ENCODE measurements at regions not wholly inside any gene's neighbourhood (a gene's known extent, or its start where the extent isn't known, plus 50 kb on each side); places are given as distances from the start of the nearest gene placed in this dataset.

DNA sequence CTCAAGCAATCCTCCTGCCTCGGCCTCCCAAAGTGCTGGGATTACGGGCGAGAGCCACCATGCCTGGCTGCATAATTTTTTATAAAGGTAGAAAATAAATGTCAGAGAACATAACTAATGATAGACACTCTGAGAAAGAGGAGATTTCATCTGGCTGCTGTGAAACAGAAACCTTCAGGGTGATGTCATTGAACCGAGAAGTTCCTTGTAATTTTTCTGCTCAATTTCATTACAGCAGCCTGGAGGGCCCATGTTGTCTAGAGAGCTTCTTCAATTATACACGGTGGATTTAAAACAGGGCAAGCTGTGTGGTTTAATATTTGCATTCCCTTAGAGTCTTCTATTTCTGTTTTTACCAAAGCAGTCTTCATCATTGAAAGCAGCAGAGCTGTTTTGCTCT is 64.3 kb upstream of the MORC3 start:
- Histone ChIP-seq H3K4me3 (no peak overlapping the region), H3K9me3 (no peaks in the 10 kb centered on the region), H3K4me1 (ENCODE audit: insufficient read depth) (no peaks in the 10 kb centered on the region), H3K27me3 (no peaks in the 10 kb centered on the region), H3K36me3 (no peaks in the 10 kb centered on the region), H3K27ac (no peak overlapping the region)
- no peak for DNase-seq
- no peak for TF ChIP-seq EP300 (IDR thresholded peaks at IDR 0.05)
- TF ChIP-seq POLR2A (IDR thresholded peaks at IDR 0.05), result no peak
- TF ChIP-seq, protein P1, sequence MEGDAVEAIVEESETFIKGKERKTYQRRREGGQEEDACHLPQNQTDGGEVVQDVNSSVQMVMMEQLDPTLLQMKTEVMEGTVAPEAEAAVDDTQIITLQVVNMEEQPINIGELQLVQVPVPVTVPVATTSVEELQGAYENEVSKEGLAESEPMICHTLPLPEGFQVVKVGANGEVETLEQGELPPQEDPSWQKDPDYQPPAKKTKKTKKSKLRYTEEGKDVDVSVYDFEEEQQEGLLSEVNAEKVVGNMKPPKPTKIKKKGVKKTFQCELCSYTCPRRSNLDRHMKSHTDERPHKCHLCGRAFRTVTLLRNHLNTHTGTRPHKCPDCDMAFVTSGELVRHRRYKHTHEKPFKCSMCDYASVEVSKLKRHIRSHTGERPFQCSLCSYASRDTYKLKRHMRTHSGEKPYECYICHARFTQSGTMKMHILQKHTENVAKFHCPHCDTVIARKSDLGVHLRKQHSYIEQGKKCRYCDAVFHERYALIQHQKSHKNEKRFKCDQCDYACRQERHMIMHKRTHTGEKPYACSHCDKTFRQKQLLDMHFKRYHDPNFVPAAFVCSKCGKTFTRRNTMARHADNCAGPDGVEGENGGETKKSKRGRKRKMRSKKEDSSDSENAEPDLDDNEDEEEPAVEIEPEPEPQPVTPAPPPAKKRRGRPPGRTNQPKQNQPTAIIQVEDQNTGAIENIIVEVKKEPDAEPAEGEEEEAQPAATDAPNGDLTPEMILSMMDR (IDR thresholded peaks at IDR 0.05), result no peak
- intact Hi-C loops (cut with DNase I), result no loop called here
- WGBS, 3 donors, result 89 to 92% (median 91%) methylated on average over 5 of the region's 5 CpGs

DNA sequence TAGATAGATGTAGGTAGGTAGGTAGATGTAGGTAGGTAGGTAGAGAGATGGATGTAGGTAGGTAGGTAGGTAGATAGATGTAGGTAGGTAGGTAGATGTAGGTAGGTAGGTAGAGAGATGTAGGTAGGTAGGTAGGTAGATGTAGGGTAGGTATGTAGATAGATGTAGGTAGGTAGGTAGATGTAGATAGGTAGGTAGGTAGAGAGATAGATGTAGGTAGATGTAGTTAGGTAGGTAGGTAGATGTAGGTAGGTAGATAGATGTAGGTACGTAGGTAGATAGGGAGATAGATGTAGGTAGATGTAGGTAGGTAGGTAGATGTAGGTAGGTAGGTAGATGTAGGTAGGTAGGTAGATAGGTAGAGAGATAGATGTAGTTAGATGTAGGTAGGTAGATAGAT is 62.3 kb upstream of the MORC3 start:
- no peak for TF ChIP-seq POLR2A (IDR thresholded peaks at IDR 0.05)
- no peak for TF ChIP-seq EP300 (IDR thresholded peaks at IDR 0.05)
- TF ChIP-seq, protein P1 (IDR thresholded peaks at IDR 0.05), result no peak
- no peak overlapping the region for H3K4me3 ChIP-seq
- 49 to 93% (median 93%) methylated on average over 1 of the region's 1 CpG for WGBS, 3 donors
- H3K4me1 ChIP-seq (ENCODE audit: insufficient read depth), result no peaks in the 10 kb centered on the region
- no peaks in the 10 kb centered on the region for H3K27me3 ChIP-seq
- no peaks in the 10 kb centered on the region for H3K9me3 ChIP-seq
- no peaks in the 10 kb centered on the region for H3K36me3 ChIP-seq
- DNase-seq, result no peak
- intact Hi-C loops (cut with DNase I), result no loop called here
- no peak overlapping the region for H3K27ac ChIP-seq

DNA sequence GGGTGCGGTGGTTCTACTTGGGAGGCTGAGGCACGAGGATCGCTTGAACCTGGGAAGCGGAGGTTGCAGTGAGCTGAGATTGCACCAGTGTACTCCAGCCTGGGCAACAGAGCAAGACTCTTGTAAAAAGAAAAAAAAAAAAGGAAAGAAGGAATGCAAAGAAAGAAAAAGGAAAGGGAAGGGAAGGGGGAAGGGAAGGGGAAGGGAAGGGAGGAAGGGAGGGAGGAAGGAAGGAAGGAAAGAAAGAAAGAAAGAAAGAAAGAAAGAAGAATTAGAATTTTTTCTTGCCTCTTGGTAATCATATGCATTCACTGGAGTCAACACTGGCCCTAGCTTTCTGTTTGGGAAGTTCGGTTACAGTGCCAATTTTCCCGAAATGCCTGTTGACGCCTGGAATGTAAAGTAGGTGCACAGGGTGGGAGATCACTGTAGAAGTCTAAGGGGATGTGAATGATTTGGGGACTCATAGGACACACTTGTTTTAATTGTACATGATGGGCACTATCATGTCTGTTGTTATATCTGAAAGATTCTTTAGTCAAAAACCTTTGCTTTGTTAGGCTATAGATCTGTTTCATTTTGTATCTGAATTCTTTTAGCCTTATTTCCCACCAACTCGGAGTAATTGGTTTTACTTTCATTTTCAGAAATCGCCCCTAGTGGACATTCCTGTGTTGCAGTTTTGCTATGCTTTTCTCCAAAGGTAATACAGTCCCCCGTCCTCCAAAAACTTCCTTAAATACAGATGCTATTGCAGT is 59.8 kb upstream of the MORC3 start:
- H3K27ac ChIP-seq, result peak overlapping the region in 1 of 2 donors; percentile 66
- WGBS, 3 donors, result 34 to 37% (median 37%) methylated on average over 10 of the region's 10 CpGs
- no peaks in the 10 kb centered on the region for H3K36me3 ChIP-seq
- H3K4me3 ChIP-seq, result peak overlapping the region; percentile 43
- H3K9me3 ChIP-seq, result no peaks in the 10 kb centered on the region
- no peaks in the 10 kb centered on the region for H3K27me3 ChIP-seq
- no peaks in the 10 kb centered on the region for H3K4me1 ChIP-seq (ENCODE audit: insufficient read depth)
- TF ChIP-seq EP300 (IDR thresholded peaks at IDR 0.05), result no peak
- TF ChIP-seq, protein P1 (IDR thresholded peaks at IDR 0.05), result peak; percentile 54 to 75 (median 60)
- DNase-seq, result peak in 3 of 5 donors; percentile 24 to 59 (median 41)
- intact Hi-C loops (cut with DNase I), result loop anchor here in 1 of 4 donors (10.0 kb wide), 1 partner anchor 105 kb away; the partner anchor contains the start of gene DOP1B

DNA sequence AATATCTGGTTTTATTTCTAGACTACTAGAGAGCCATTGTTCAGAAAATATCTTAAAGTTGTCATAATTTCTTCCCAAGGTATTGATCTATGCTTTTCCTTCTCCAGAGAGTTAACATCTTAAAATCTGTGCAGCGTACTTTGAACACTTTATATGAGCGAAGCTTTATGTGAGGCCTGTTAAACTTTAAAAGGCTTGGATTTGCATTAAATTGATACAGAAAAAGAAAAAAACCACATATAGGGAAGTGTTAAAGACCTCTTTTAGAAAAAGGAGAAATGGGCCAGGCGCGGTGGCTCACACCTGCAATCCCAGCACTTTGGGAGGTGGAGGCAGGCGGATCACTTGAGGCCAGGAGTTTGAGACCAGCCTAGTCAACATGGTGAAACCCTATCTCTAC is 59.2 kb upstream of the MORC3 start:
- no peak for DNase-seq
- Histone ChIP-seq H3K27me3 (no peaks in the 10 kb centered on the region), H3K4me3 (no peak overlapping the region), H3K4me1 (ENCODE audit: insufficient read depth) (no peaks in the 10 kb centered on the region), H3K36me3 (no peaks in the 10 kb centered on the region), H3K9me3 (no peaks in the 10 kb centered on the region), H3K27ac (peak overlapping the region in 1 of 2 donors; percentile 66)
- 88 to 97% (median 95%) methylated on average over 5 of the region's 5 CpGs for WGBS, 3 donors
- intact Hi-C loops (cut with DNase I), result loop anchor here in 1 of 4 donors (10.0 kb wide), 1 partner anchor 106 kb away; the partner anchor contains the start of gene DOP1B
- no peak for TF ChIP-seq EP300 (IDR thresholded peaks at IDR 0.05)
- TF ChIP-seq POLR2A (IDR thresholded peaks at IDR 0.05), result no peak
- TF ChIP-seq, protein P1 (IDR thresholded peaks at IDR 0.05), result no peak
